Subcutaneous abdominal adipose tissue (tissue), 5 donors: ENCODE measurements at regions not wholly inside any gene's neighbourhood (a gene's known extent, or its start where the extent isn't known, plus 50 kb on each side); places are given as distances from the start of the nearest gene placed in this dataset.

ENCODE experiments used
- H3K27ac ChIP-seq: one replicate; pipeline ENCODE4 v1.7.0; 2013; ENCODE audit warnings: low read depth, mild to moderate bottlenecking, inconsistent platforms, low read length, moderate library complexity
- H3K27me3 ChIP-seq, 5 donors: one replicate each; pipeline ENCODE4 v1.7.0; 2013; ENCODE audit warnings: low read length in 5 of 5, inconsistent platforms in 1 of 5; ENCODE audit not compliant: control insufficient read depth in 5 of 5, insufficient read depth in 4 of 5
- H3K36me3 ChIP-seq, 5 donors: one replicate each; pipeline ENCODE4 v1.7.0; 2013; ENCODE audit warnings: low read length in 5 of 5; ENCODE audit not compliant: control insufficient read depth in 5 of 5, insufficient read depth in 5 of 5
- H3K4me1 ChIP-seq, 5 donors: one replicate each; pipeline ENCODE4 v1.7.0; 2013; ENCODE audit warnings: low read length in 5 of 5, mild to moderate bottlenecking in 3 of 5, moderate library complexity in 1 of 5; ENCODE audit not compliant: control insufficient read depth in 5 of 5, insufficient read depth in 5 of 5
- H3K4me3 ChIP-seq, 5 donors: one replicate each; pipeline ENCODE4 v1.7.0; 2013; ENCODE audit warnings: low read length in 5 of 5, low read depth in 1 of 5
- H3K9ac ChIP-seq, 5 donors: one replicate each; pipeline ENCODE4 v1.7.0; 2013; ENCODE audit warnings: low read length in 5 of 5, mild to moderate bottlenecking in 4 of 5, moderate library complexity in 3 of 5
- H3K9me3 ChIP-seq, 5 donors: one replicate each; pipeline ENCODE4 v1.7.0; 2013; ENCODE audit warnings: low read length in 5 of 5; ENCODE audit not compliant: control insufficient read depth in 5 of 5
- donor health status: healthy.
- donor health status: healthy.
- donor health status: healthy.
- donor health status: healthy.
- donor health status: healthy.

- Histone ChIP-seq H3K4me1 (no peaks in the 10 kb centered on the region), H3K4me3 (no peak overlapping the region), H3K27ac (no peak overlapping the region), H3K9ac (no peak overlapping the region), H3K36me3 (no peaks in the 10 kb centered on the region), H3K27me3 (no peaks in the 10 kb centered on the region), H3K9me3 (no peaks in the 10 kb centered on the region)
Observed at GRCh38 chr18:29523371-29523770, 1346.4 kb upstream of the CDH2 start.

GRCh38 chr18:29512761-29513160 lies 1335.8 kb upstream of the CDH2 start:
- no peak overlapping the region for H3K9ac ChIP-seq
- H3K4me1 ChIP-seq: no peaks in the 10 kb centered on the region
- no peak overlapping the region for H3K27ac ChIP-seq
- no peaks in the 10 kb centered on the region for H3K27me3 ChIP-seq
- H3K36me3 ChIP-seq: no peaks in the 10 kb centered on the region
- no peaks in the 10 kb centered on the region for H3K9me3 ChIP-seq
- no peak overlapping the region for H3K4me3 ChIP-seq

DNA sequence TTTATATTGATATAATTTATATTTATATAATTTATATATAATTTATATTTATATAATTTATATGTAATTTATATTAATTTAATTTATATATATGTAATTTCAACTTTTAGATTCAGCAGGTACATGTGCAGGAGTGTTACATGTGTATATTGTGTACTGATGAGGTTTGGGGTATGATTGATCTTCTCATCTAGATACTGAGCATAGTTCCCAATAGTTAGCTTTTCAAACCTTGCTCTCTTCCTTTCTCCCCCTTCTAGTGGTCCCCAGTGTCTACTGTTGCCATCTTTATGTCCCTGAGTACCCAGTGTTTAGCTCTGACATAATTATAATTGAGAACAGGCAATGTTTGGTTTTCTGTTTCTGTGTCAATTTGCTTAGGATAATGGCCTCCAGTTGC lies 1335.3 kb upstream of the CDH2 start:
- no peaks in the 10 kb centered on the region for H3K4me1 ChIP-seq
- no peak overlapping the region for H3K27ac ChIP-seq
- no peaks in the 10 kb centered on the region for H3K27me3 ChIP-seq
- H3K9me3 ChIP-seq: no peaks in the 10 kb centered on the region
- no peaks in the 10 kb centered on the region for H3K36me3 ChIP-seq
- no peak overlapping the region for H3K4me3 ChIP-seq
- no peak overlapping the region for H3K9ac ChIP-seq

DNA sequence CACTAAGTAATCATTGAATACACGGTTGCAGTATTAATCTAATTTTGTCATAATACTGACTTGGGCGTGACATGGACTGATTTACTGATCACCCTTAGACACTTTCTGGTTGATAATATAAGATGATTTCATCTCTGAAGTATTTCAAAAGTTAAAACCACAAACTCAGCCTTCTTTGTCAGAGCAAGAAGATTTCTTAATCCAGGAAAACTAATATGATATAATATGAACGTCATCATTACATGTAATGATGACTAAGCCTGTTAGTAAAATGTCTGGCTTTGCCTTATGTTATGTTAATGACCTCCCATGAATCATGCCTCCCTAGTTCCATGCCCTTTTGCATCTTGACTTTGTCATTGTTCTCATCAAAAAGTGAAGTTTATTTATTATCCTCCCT lies 1325.0 kb upstream of the CDH2 start:
- Histone ChIP-seq H3K4me1 (no peaks in the 10 kb centered on the region), H3K4me3 (no peak overlapping the region), H3K9me3 (no peaks in the 10 kb centered on the region), H3K9ac (no peak overlapping the region), H3K36me3 (no peaks in the 10 kb centered on the region), H3K27me3 (no peaks in the 10 kb centered on the region), H3K27ac (no peak overlapping the region)

- Histone ChIP-seq H3K4me3 (no peak overlapping the region), H3K27ac (no peak overlapping the region), H3K4me1 (peaks cover 0 to 5% (median 0%) of the 10 kb centered on the region in 5 donors), H3K27me3 (no peaks in the 10 kb centered on the region), H3K36me3 (no peaks in the 10 kb centered on the region), H3K9me3 (no peaks in the 10 kb centered on the region), H3K9ac (no peak overlapping the region)
Observed at GRCh38 chr18:29496152-29496680, 1319.3 kb upstream of the CDH2 start.

DNA sequence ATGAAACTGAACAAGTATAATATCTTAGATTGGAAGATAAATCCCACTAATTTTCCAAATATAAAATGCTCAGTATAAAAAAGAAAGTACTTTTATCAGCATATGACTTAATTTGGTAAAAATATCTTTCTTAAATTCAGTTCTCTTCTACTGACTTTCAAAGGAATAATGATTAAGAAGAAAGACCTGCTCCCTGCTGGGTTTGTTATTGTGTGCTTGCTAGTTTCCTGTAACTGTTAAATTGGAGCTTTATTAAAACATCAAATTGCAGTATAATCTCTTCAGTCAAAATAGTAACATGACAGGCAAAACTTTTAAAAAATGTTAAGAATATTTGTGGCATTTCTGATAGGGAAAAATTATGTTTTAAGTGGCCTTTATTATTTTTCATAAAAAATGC lies 1317.4 kb upstream of the CDH2 start:
- Histone ChIP-seq H3K4me3 (no peak overlapping the region), H3K36me3 (no peaks in the 10 kb centered on the region)

GRCh38 chr18:29491907-29492306 lies 1315.0 kb upstream of the CDH2 start:
- no peak overlapping the region for H3K9ac ChIP-seq
- no peak overlapping the region for H3K4me3 ChIP-seq
- H3K36me3 ChIP-seq: no peaks in the 10 kb centered on the region
- H3K27me3 ChIP-seq: no peaks in the 10 kb centered on the region
- no peak overlapping the region for H3K27ac ChIP-seq
- no peaks in the 10 kb centered on the region for H3K9me3 ChIP-seq
- H3K4me1 ChIP-seq: peaks cover 0 to 5% (median 0%) of the 10 kb centered on the region in 5 donors

More for the DNA sequence above, 1317.4 kb upstream of the CDH2 start:
- H3K9ac ChIP-seq: no peak overlapping the region
- no peaks in the 10 kb centered on the region for H3K9me3 ChIP-seq
- H3K27ac ChIP-seq: no peak overlapping the region
- H3K27me3 ChIP-seq: no peaks in the 10 kb centered on the region
- peaks cover 0 to 5% (median 0%) of the 10 kb centered on the region in 5 donors for H3K4me1 ChIP-seq

DNA sequence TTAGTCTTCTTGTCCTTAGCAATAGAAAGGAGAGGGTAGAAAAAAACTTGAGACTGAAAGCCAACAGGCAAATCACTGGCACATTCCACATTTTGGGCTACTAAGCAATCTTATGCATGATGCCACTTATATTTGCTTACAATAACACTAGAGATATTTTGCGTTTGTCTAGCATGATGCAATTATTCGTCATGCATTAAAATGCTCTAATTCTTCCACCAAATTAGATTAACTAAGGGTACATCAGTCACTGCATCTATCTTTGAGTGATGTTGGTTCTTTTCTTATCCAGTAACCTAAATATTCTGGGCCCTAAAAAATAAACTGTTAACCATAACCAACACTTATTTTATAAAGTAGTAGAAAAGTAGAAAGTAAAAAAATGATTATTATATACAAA lies 1311.7 kb upstream of the CDH2 start:
- Histone ChIP-seq H3K4me3 (no peak overlapping the region), H3K27me3 (no peaks in the 10 kb centered on the region), H3K27ac (no peak overlapping the region), H3K9me3 (no peaks in the 10 kb centered on the region), H3K36me3 (no peaks in the 10 kb centered on the region), H3K4me1 (no peaks in the 10 kb centered on the region), H3K9ac (no peak overlapping the region)

DNA sequence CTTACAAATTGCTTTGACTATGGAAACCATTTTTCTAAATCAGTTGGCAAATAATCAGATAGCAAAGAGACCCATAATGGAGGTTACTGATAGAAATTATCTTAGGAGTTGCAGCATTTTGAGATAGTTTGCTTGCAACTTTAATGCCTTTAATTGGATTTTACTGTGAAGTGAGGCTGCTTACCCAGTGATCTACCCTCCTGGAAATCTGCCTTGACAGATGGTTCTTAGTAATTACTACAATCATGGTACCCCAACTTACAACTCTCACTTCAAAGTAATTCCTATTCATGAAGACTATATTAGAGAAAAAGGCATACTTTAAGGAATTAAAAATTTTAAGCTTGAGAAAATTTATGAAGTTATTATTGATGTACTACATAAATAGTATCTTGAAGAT lies 1288.6 kb upstream of the CDH2 start:
- Histone ChIP-seq H3K27me3 (no peaks in the 10 kb centered on the region), H3K9me3 (no peaks in the 10 kb centered on the region), H3K4me3 (no peak overlapping the region), H3K36me3 (no peaks in the 10 kb centered on the region), H3K9ac (no peak overlapping the region), H3K27ac (no peak overlapping the region), H3K4me1 (no peaks in the 10 kb centered on the region)

- Histone ChIP-seq H3K27ac (no peak overlapping the region), H3K27me3 (no peaks in the 10 kb centered on the region), H3K4me3 (no peak overlapping the region), H3K9ac (no peak overlapping the region), H3K4me1 (no peaks in the 10 kb centered on the region), H3K36me3 (no peaks in the 10 kb centered on the region), H3K9me3 (no peaks in the 10 kb centered on the region)
Observed at GRCh38 chr18:29459972-29460371, 1283.0 kb upstream of the CDH2 start.
